Lower lobe of right lung (tissue), 2 donors: ENCODE measurements at regions not wholly inside any gene's neighbourhood (a gene's known extent, or its start where the extent isn't known, plus 50 kb on each side); places are given as distances from the start of the nearest gene placed in this dataset.

ENCODE experiments used
- ATAC-seq, 2 donors: fragments of 200-7000 bp; cut with Tn5 transposase; one replicate each; pipeline ENCODE4 v1.9.1; 2020 to 2022; ENCODE audit warnings: mild to moderate bottlenecking in 2 of 2, moderate library complexity in 2 of 2
- DNase-seq: peaks from one replicate; pipeline ENCODE4 v3.0.0-alpha.2; 2020
- H3K27ac ChIP-seq: fragments of 200-600 bp; one replicate; pipeline ENCODE4 v1.8.0; 2022
- H3K27me3 ChIP-seq: fragments of 200-600 bp; one replicate; pipeline ENCODE4 v1.8.0; 2022; ENCODE audit warnings: low read depth
- H3K36me3 ChIP-seq: fragments of 200-600 bp; one replicate; pipeline ENCODE4 v1.8.0; 2022; ENCODE audit warnings: mild to moderate bottlenecking
- H3K4me1 ChIP-seq: fragments of 200-600 bp; one replicate; pipeline ENCODE4 v1.8.0; 2022
- H3K4me3 ChIP-seq: fragments of 200-600 bp; one replicate; pipeline ENCODE4 v1.8.0; 2022; ENCODE audit warnings: mild to moderate bottlenecking
- H3K9me3 ChIP-seq: fragments of 200-600 bp; one replicate; pipeline ENCODE4 v1.8.0; 2022
- CTCF ChIP-seq: fragments of 200-600 bp; IDR thresholded peaks from one replicate; pipeline ENCODE4 v1.8.0; 2022; ENCODE audit warnings: antibody characterized with exemption, mild to moderate bottlenecking
- intact Hi-C: fragments of 100-400 bp; cut with DNase I; formaldehyde crosslinking; loops from one replicate; pipeline ENCODE4 v1.11.0; 2022
- donor health status: DM: no; HTN: yes; CAD: no; lungs with severe emphysema.

DNA sequence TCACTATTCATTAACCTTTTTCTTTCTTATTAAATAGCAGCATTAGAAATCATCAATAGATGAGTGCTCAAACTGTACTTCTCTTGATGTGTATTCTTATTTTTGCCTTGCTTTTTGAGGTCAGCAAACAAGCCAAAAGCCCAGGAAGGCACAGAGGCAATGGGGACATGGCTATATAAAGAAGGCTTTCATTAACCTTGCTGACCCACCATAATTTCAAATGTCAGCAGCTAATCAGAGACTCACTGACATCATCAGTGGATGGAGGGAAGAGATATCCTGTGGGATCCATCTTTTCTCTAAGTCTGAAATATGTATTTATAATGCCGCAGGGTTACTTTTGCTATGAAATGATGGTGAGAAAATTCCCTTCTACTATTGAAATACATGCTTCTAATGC is 1162.8 kb upstream of the ACVR2A start:
- Histone ChIP-seq H3K4me3 (no peak overlapping the region), H3K27me3 (no peaks in the 10 kb centered on the region), H3K9me3 (no peaks in the 10 kb centered on the region), H3K27ac (no peak overlapping the region), H3K36me3 (no peaks in the 10 kb centered on the region), H3K4me1 (no peaks in the 10 kb centered on the region)
- no peak for TF ChIP-seq CTCF
- intact Hi-C loops: no loop called here
- ATAC-seq (no peak), DNase-seq (no peak)

- DNase-seq (no peak), ATAC-seq (no peak)
- no peak for TF ChIP-seq CTCF
- intact Hi-C loops: no loop called here
- no peak overlapping the region for H3K4me3 ChIP-seq
- no peak overlapping the region for H3K27ac ChIP-seq
- no peaks in the 10 kb centered on the region for H3K27me3 ChIP-seq
- H3K36me3 ChIP-seq: no peaks in the 10 kb centered on the region
- H3K9me3 ChIP-seq: no peaks in the 10 kb centered on the region
- H3K4me1 ChIP-seq: no peaks in the 10 kb centered on the region
Observed at GRCh38 chr2:146678516-146678915, 1166.3 kb upstream of the ACVR2A start.

- no peak for TF ChIP-seq CTCF
- H3K36me3 ChIP-seq: no peaks in the 10 kb centered on the region
- H3K27ac ChIP-seq: no peak overlapping the region
- H3K4me1 ChIP-seq: no peaks in the 10 kb centered on the region
- ATAC-seq (no peak), DNase-seq (no peak)
- no peak overlapping the region for H3K4me3 ChIP-seq
- no peaks in the 10 kb centered on the region for H3K27me3 ChIP-seq
- no peaks in the 10 kb centered on the region for H3K9me3 ChIP-seq
- intact Hi-C loops: no loop called here
Observed at GRCh38 chr2:146677280-146677679, 1167.5 kb upstream of the ACVR2A start.

DNA sequence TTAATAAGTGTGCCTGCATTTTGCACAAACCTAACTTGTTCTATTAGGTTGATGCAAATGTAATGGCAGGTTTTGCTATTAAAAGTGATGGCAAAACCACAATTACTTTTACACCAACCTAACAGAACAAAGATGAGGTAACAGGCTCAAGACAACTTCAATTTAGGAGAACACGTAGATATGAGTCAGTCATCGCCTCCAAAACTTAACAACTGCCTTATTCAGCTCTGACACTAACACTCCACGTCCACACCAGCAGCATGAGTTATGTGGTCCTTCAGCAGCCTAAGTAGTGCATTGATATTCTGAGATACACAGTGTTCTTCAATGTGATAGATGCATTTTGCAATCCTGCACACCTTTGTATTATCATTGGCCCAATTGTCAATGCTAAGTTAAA is 1175.1 kb upstream of the ACVR2A start:
- no peak for TF ChIP-seq CTCF
- Histone ChIP-seq H3K36me3 (no peaks in the 10 kb centered on the region), H3K27me3 (no peaks in the 10 kb centered on the region), H3K9me3 (no peaks in the 10 kb centered on the region), H3K4me3 (no peak overlapping the region), H3K4me1 (no peaks in the 10 kb centered on the region), H3K27ac (no peak overlapping the region)
- DNase-seq: no peak
- intact Hi-C loops: no loop called here
- no peak for ATAC-seq

DNA sequence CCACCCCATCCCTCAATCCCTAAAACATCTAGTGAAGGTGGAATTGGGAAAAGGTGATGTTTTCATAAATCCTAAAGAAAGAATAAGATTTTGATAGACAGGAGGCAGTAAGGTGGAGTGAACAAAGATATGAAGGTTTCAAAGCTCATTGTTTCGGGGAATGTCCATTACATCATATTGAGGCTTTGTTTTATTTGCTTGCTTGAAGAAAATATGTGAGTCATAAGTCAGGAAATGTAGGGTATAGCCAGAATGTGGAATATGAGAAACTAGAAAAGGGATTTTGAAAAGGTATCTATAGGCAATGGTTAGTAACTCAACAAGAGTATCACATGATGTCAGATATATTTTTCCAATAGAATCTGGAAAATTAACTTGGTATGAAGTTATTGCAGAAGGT is 1178.5 kb upstream of the ACVR2A start:
- H3K36me3 ChIP-seq: no peaks in the 10 kb centered on the region
- H3K4me1 ChIP-seq: no peaks in the 10 kb centered on the region
- no peak overlapping the region for H3K4me3 ChIP-seq
- intact Hi-C loops: no loop called here
- ATAC-seq (no peak), DNase-seq (no peak)
- H3K9me3 ChIP-seq: no peaks in the 10 kb centered on the region
- no peak overlapping the region for H3K27ac ChIP-seq
- H3K27me3 ChIP-seq: no peaks in the 10 kb centered on the region
- no peak for TF ChIP-seq CTCF

DNA sequence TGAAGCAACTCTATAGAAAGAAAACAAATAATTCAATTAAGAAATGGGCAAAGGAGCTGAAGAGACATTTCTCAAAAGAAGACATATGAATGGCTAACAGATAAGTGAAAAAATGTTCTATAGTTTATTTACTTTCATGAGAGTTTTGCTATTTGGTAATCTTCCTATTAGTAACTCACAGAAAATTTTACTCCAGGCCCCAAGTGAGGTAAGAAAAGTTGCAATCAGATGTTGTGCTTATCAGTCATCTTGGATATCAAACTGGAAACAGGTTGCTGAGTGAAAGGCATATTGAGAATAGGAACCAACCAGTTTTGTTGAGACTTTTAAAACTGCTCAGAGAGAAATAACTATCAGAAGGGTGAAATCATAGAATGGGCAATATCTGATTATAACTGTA is 1179.0 kb upstream of the ACVR2A start:
- no peaks in the 10 kb centered on the region for H3K9me3 ChIP-seq
- H3K27me3 ChIP-seq: no peaks in the 10 kb centered on the region
- intact Hi-C loops: no loop called here
- ATAC-seq (no peak), DNase-seq (no peak)
- H3K4me1 ChIP-seq: no peaks in the 10 kb centered on the region
- no peak overlapping the region for H3K4me3 ChIP-seq
- no peaks in the 10 kb centered on the region for H3K36me3 ChIP-seq
- no peak overlapping the region for H3K27ac ChIP-seq
- no peak for TF ChIP-seq CTCF
